H9 (cell line): ENCODE measurements at regions not wholly inside any gene's neighbourhood (a gene's known extent, or its start where the extent isn't known, plus 50 kb on each side); places are given as distances from the start of the nearest gene placed in this dataset.

Experiments
- DNase-seq: peaks from one replicate; pipeline ENCODE4 v3.0.0-alpha.2; 2017
- H2AFZ ChIP-seq: one replicate; pipeline ENCODE4 v1.6.1; 2013; ENCODE audit warnings: mild to moderate bottlenecking, low read length, control low read depth, moderate library complexity
- H2AK5ac ChIP-seq: 2 replicates; pipeline ENCODE4 v1.6.1; 2013; ENCODE audit warnings: low read length, control low read depth, mixed read lengths; ENCODE audit not compliant: insufficient read length
- H2BK120ac ChIP-seq: one replicate; pipeline ENCODE4 v1.6.1; 2013; ENCODE audit warnings: low read depth, mild to moderate bottlenecking, low read length, control low read depth, inconsistent platforms; ENCODE audit not compliant: poor library complexity, severe bottlenecking
- H2BK12ac ChIP-seq: 2 replicates; pipeline ENCODE4 v1.6.1; 2013; ENCODE audit warnings: low read length, control low read depth, mixed read lengths, low read depth; ENCODE audit not compliant: insufficient read length
- H2BK15ac ChIP-seq: 2 replicates; pipeline ENCODE4 v1.6.1; 2013; ENCODE audit warnings: low read depth, low read length, control low read depth
- H2BK20ac ChIP-seq: one replicate; pipeline ENCODE4 v1.6.1; 2013; ENCODE audit warnings: low read depth, mild to moderate bottlenecking, low read length, control low read depth, inconsistent platforms; ENCODE audit not compliant: poor library complexity, severe bottlenecking
- H2BK5ac ChIP-seq: 2 replicates; pipeline ENCODE4 v1.6.1; 2013; ENCODE audit warnings: low read length, control low read depth, mixed read lengths; ENCODE audit not compliant: insufficient read length
- H3K14ac ChIP-seq: 2 replicates; pipeline ENCODE4 v1.6.1; 2013; ENCODE audit warnings: low read length, control low read depth; ENCODE audit not compliant: insufficient read depth
- H3K18ac ChIP-seq: 2 replicates; pipeline ENCODE4 v1.6.1; 2013; ENCODE audit warnings: low read depth, mild to moderate bottlenecking, mixed read lengths, low read length, control low read depth; ENCODE audit not compliant: insufficient read length
- H3K23ac ChIP-seq: 2 replicates; pipeline ENCODE4 v1.6.1; 2013; ENCODE audit warnings: low read length, control low read depth, mixed read lengths, low read depth; ENCODE audit not compliant: insufficient read length
- H3K23me2 ChIP-seq: 2 replicates; pipeline ENCODE4 v1.6.1; 2013; ENCODE audit warnings: low read depth, mild to moderate bottlenecking, mixed read lengths, low read length, control low read depth; ENCODE audit not compliant: insufficient read length, poor library complexity, severe bottlenecking
- H3K27ac ChIP-seq: 2 replicates; pipeline ENCODE4 v1.5.1; 2013; ENCODE audit warnings: low read length, control low read depth, mixed read lengths, low read depth; ENCODE audit not compliant: insufficient read length
- H3K27me3 ChIP-seq: 2 replicates; pipeline ENCODE4 v1.6.1; 2013; ENCODE audit warnings: low read length, control low read depth, inconsistent platforms; ENCODE audit not compliant: insufficient read depth
- H3K4ac ChIP-seq: 2 replicates; pipeline ENCODE4 v1.6.1; 2013; ENCODE audit warnings: low read depth, mild to moderate bottlenecking, control low read depth, inconsistent platforms, low read length, moderate library complexity
- H3K4me1 ChIP-seq: 2 replicates; pipeline ENCODE4 v1.6.1; 2013; ENCODE audit warnings: low read length, control low read depth, inconsistent platforms; ENCODE audit not compliant: insufficient read depth
- H3K4me2 ChIP-seq: 2 replicates; pipeline ENCODE4 v1.6.1; 2013; ENCODE audit warnings: low read length, control low read depth, mixed read lengths; ENCODE audit not compliant: insufficient read length, insufficient read depth
- H3K56ac ChIP-seq: 2 replicates; pipeline ENCODE4 v1.6.1; 2013; ENCODE audit warnings: low read depth, mild to moderate bottlenecking, mixed read lengths, low read length, control low read depth; ENCODE audit not compliant: insufficient read length
- H3K79me1 ChIP-seq: 2 replicates; pipeline ENCODE4 v1.6.1; 2013; ENCODE audit warnings: low read depth, mild to moderate bottlenecking, moderate library complexity, low read length, control low read depth, inconsistent platforms; ENCODE audit not compliant: insufficient read depth, poor library complexity, severe bottlenecking
- H3K79me2 ChIP-seq: 2 replicates; pipeline ENCODE4 v1.6.1; 2013; ENCODE audit warnings: low read length, control low read depth, inconsistent platforms; ENCODE audit not compliant: insufficient read depth
- H3K9ac ChIP-seq: 2 replicates; pipeline ENCODE4 v1.6.1; 2013; ENCODE audit warnings: low read length, control low read depth, mixed read lengths; ENCODE audit not compliant: insufficient read length; ENCODE audit errors: extremely low read depth
- H3K9me3 ChIP-seq: one replicate; pipeline ENCODE4 v1.6.1; 2013; ENCODE audit warnings: low read depth, low read length, inconsistent platforms; ENCODE audit not compliant: control insufficient read depth
- H3T11ph ChIP-seq: one replicate; pipeline ENCODE4 v1.6.1; 2013; ENCODE audit warnings: mild to moderate bottlenecking, low read length, control low read depth, inconsistent platforms
- H4K20me1 ChIP-seq: one replicate; pipeline ENCODE4 v1.6.1; 2013; ENCODE audit not compliant: control insufficient read depth, insufficient read length, insufficient read depth
- H4K5ac ChIP-seq: 2 replicates; pipeline ENCODE4 v1.6.1; 2013; ENCODE audit warnings: low read depth, mild to moderate bottlenecking, mixed read lengths, low read length, control low read depth; ENCODE audit not compliant: insufficient read length
- H4K8ac ChIP-seq: replicated peaks from 2 replicates; pipeline ENCODE4 v1.6.1; 2013; ENCODE audit warnings: low read length, control low read depth, mixed read lengths, low read depth; ENCODE audit not compliant: insufficient read length
- H4K91ac ChIP-seq: 2 replicates; pipeline ENCODE4 v1.6.1; 2013; ENCODE audit warnings: low read depth, mild to moderate bottlenecking, moderate library complexity, mixed read lengths, low read length, control low read depth; ENCODE audit not compliant: insufficient read length
- H3K27ac Mint-ChIP-seq, 3 experiments: 2 replicates in 2 of 3; 3 replicates in 1 of 3; pipeline ENCODE4 v1.8.0; 2020 to 2021; ENCODE audit warnings: mixed read lengths in 3 of 3, mild to moderate bottlenecking in 1 of 3, moderate library complexity in 1 of 3
- H3K27me3 Mint-ChIP-seq: 2 replicates; pipeline ENCODE4 v1.8.0; 2021; ENCODE audit warnings: low read depth, mild to moderate bottlenecking, moderate library complexity, mixed read lengths
- H3K36me3 Mint-ChIP-seq, 3 experiments: 2 replicates in 2 of 3; 3 replicates in 1 of 3; pipeline ENCODE4 v1.8.0; 2020 to 2021; ENCODE audit warnings: low read depth in 3 of 3, mixed read lengths in 3 of 3; ENCODE audit not compliant: insufficient read depth in 1 of 3
- H3K4me1 Mint-ChIP-seq, 2 experiments: 2 replicates each; pipeline ENCODE4 v1.8.0; 2020; ENCODE audit warnings: mixed read lengths in 2 of 2
- H3K4me3 Mint-ChIP-seq, 2 experiments: 2 replicates in 1 of 2; 3 replicates in 1 of 2; pipeline ENCODE4 v1.8.0; 2020 to 2021; ENCODE audit warnings: mild to moderate bottlenecking in 2 of 2, mixed read lengths in 2 of 2, moderate library complexity in 1 of 2
- H3K9me3 Mint-ChIP-seq, 2 experiments: 2 replicates in 1 of 2; 3 replicates in 1 of 2; pipeline ENCODE4 v1.8.0; 2020; ENCODE audit warnings: mild to moderate bottlenecking in 2 of 2, mixed read lengths in 2 of 2, moderate library complexity in 1 of 2
- WGBS: extraction: QIAGEN DNeasy Blood & Tissue Kit; methylation state at CpG from one replicate; pipeline ENCODE4 v1.1.7; 2013; ENCODE audit warnings: missing lambda C conversion rate, low lambda C conversion rate, mixed read lengths; ENCODE audit not compliant: insufficient read length; ENCODE audit errors: extremely low coverage; 5-methylcytosine and 5-hydroxymethylcytosine counted together
- TF ChIP-seq, protein P1 (sequence below): fragments of 200-600 bp; sonication (generic); conservative IDR thresholded peaks from 3 replicates; pipeline ENCODE4 v1.8.0; 2021; ENCODE audit warnings: antibody characterized with exemption, mild to moderate bottlenecking

DNA sequence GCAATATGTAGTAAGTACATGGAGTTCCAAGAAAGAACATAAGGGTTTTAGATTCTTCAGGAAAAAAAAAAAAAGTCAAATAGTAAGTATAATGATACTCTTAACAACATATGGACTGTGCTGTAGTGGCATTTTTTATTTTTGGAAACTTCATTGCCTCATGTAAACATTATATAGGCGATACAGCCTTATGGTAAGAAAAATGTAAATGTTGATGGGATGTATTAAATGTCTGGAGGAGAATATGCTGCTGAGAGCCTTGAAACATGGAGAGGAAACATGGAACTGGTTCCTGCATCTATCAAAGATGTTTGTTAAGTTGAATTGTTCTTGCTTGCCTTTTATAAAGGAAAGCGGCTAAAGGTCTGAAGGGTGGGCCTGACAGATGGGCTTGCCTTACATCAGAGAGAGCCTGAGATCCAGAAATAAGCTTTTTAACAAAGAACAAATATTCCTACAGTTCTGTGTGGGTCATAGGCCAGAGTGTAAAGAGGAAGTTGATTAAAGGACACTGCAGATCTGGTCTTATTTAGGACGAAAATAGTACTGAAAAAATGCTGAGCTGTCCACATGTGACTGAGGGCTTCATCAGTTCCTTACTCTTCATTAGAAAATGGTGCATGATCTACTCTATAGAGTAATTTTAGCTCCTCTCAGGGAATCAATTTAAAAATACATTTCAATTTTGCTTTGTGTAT lies 448.1 kb upstream of the DCN start:
- no peak overlapping the region for H3T11ph ChIP-seq
- no peak overlapping the region for H4K5ac ChIP-seq
- no peak overlapping the region for H2AFZ ChIP-seq

More for the DNA sequence above, 448.1 kb upstream of the DCN start:
- Histone ChIP-seq H3K79me1 (no peaks in the 10 kb centered on the region), H3K4ac (no peak overlapping the region), H3K23ac (no peak overlapping the region), H3K14ac (no peak overlapping the region), H2AK5ac (no peak overlapping the region), H3K18ac (no peak overlapping the region), H3K9me3 (no peaks in the 10 kb centered on the region), H4K8ac (no peak overlapping the region), H3K9ac (no peak overlapping the region), H2BK20ac (no peak overlapping the region), H3K27me3 (no peaks in the 10 kb centered on the region), H2BK120ac (no peak overlapping the region), H3K4me1 (no peaks in the 10 kb centered on the region), H3K27ac (no peak overlapping the region), H3K23me2 (no peaks in the 10 kb centered on the region), H3K79me2 (no peaks in the 10 kb centered on the region), H4K20me1 (no peaks in the 10 kb centered on the region), H3K4me2 (no peak overlapping the region), H2BK5ac (no peak overlapping the region), H2BK15ac (no peak overlapping the region), H2BK12ac (no peak overlapping the region), H3K56ac (no peak overlapping the region), H4K91ac (no peak overlapping the region)
- H3K4me1 Mint-ChIP-seq = no peaks in the 10 kb centered on the region; a peak in 1 of 4 replicates
- H3K9me3 Mint-ChIP-seq = peaks cover 12 to 23% of the 10 kb centered on the region in 2 experiments
- H3K4me3 Mint-ChIP-seq = no peak overlapping the region
- TF ChIP-seq, protein P1, sequence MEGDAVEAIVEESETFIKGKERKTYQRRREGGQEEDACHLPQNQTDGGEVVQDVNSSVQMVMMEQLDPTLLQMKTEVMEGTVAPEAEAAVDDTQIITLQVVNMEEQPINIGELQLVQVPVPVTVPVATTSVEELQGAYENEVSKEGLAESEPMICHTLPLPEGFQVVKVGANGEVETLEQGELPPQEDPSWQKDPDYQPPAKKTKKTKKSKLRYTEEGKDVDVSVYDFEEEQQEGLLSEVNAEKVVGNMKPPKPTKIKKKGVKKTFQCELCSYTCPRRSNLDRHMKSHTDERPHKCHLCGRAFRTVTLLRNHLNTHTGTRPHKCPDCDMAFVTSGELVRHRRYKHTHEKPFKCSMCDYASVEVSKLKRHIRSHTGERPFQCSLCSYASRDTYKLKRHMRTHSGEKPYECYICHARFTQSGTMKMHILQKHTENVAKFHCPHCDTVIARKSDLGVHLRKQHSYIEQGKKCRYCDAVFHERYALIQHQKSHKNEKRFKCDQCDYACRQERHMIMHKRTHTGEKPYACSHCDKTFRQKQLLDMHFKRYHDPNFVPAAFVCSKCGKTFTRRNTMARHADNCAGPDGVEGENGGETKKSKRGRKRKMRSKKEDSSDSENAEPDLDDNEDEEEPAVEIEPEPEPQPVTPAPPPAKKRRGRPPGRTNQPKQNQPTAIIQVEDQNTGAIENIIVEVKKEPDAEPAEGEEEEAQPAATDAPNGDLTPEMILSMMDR = no peak
- H3K36me3 Mint-ChIP-seq = peaks cover 0 to 19% (median 2%) of the 10 kb centered on the region in 3 experiments; a peak in 4 of 7 replicates
- WGBS = no CpG with 5 or more reads among the region's 3 CpGs
- H3K27ac Mint-ChIP-seq = no peak overlapping the region
- peaks cover 2% of the 10 kb centered on the region; the same call in 1 of the 2 replicates for H3K27me3 Mint-ChIP-seq
- DNase-seq = no peak
